Ovary (tissue), 3 donors: ENCODE measurements at regions not wholly inside any gene's neighbourhood (a gene's known extent, or its start where the extent isn't known, plus 50 kb on each side); places are given as distances from the start of the nearest gene placed in this dataset.

Source experiments
- CTCF ChIP-seq, 3 donors: fragments of 450-650 bp in 2 of 3; fragments of 200-600 bp in 1 of 3; IDR thresholded peaks; one replicate each; pipeline versions ENCODE4 v1.5.1 to v1.8.0; 2016 to 2022; ENCODE audit warnings: antibody characterized with exemption in 3 of 3, mild to moderate bottlenecking in 1 of 3
- POLR2A ChIP-seq: fragments of 450-650 bp; IDR thresholded peaks from one replicate; pipeline ENCODE4 v1.6.1; 2017; ENCODE audit warnings: antibody characterized with exemption, mild to moderate bottlenecking, moderate library complexity
- donor health status: DM: no; HTN: no; CAD: no.

- TF ChIP-seq CTCF (IDR thresholded peaks at IDR 0.05) (no peak), POLR2A (no peak)
These were observed 171.3 kb upstream of the RPL38 start for GRCh38 chr17:74032222-74032621.
